GM18511 (cell line): ENCODE measurements at regions not wholly inside any gene's neighbourhood (a gene's known extent, or its start where the extent isn't known, plus 50 kb on each side); places are given as distances from the start of the nearest gene placed in this dataset.

Experiments
- ATAC-seq: cut with Tn5 transposase; IDR thresholded peaks from one replicate; pipeline ENCODE4 v1.9.1; 2021; ENCODE audit warnings: mild to moderate bottlenecking, moderate library complexity; ENCODE audit not compliant: unreplicated experiment

GRCh38 chr14:27077214-27077613 is 479.4 kb upstream of the NOVA1 start:
- ATAC-seq, result no peak

DNA sequence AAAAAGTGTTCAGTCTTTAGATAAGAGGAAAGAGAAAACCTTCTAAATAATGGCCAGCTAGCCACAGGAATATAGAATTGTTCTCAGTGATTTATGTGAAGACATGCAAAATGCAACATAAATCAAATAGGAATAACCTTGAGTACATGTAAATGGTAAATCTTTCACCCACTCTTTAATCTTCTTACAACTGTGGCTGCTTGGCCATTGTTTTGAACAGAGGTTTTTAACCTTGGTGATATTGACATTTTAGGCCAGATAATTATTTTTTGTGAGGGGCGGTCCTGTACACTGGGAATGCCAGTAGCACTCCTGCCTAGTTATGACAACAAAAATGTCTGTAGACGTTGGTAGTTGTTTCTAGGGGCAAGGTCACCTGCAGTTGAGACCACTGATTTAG is 479.9 kb upstream of the NOVA1 start:
- ATAC-seq, result no peak

DNA sequence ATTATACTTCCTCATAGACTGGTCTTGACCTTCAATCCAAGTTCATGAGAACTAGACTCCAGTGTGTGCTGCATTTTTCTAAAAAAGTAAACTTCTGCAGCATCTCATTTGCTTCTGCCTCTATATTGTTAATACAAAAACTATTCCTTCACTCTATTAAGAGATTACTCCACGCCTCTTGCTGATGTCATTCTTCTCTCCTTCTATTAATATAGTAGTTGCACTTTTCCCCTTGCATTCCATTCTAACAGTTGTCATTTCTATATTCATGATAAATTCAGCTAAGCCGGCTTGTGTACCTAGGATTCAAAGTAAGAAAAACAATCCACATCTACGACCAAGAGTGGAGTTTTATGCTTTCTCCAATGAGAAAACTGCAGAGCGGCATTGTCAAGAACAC is 480.4 kb upstream of the NOVA1 start:
- ATAC-seq, result no peak

- no peak for ATAC-seq
These were observed 481.9 kb upstream of the NOVA1 start for GRCh38 chr14:27079716-27080115.

DNA sequence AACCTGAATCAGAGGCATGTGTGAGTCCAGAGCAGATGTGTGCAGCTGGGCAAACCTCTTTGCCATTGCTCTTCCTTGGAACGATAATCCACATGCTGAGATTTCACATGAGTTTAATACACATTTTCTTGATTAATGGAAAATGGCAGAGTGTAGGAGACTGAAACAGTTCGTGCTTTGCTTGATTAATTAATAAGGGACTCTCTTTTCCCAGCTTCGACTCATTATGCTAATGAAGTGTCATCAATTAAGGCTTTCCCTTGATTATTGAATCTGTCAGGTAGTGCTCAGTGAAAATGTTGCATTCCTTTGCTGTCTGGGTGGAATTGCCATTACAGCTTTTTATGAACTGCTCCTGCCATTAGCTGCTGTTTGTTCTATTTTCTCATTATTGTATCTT is 487.7 kb upstream of the NOVA1 start:
- ATAC-seq, result no peak

GRCh38 chr14:27090716-27091115 is 492.9 kb upstream of the NOVA1 start:
- no peak for ATAC-seq

- ATAC-seq, result no peak
These were observed 494.1 kb upstream of the NOVA1 start for GRCh38 chr14:27091973-27092372.

GRCh38 chr14:27096091-27096490 is 498.3 kb upstream of the NOVA1 start:
- no peak for ATAC-seq

- ATAC-seq, result no peak
These were observed 500.6 kb upstream of the NOVA1 start for GRCh38 chr14:27098451-27098850.

GRCh38 chr14:27114180-27114579 is 516.3 kb upstream of the NOVA1 start:
- ATAC-seq, result no peak

DNA sequence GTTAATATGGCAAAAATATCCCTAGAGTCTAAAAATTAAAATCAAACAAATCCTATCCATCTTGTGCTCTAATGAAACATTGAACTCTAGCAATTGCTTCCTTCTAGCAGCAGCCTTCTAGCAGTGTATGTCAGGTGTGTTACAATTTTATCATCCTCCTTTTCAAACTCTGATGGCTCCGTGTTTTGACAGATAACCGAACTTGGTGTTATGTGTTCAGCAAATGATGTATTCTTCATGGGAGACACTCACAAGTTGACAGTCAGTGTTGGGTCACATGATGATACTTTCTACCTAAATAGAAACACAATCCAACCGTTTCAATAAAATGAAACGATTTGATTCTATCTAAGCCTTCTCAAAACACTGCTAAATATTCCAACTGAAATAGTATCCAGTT is 525.3 kb upstream of the NOVA1 start:
- no peak for ATAC-seq

GRCh38 chr14:27127838-27128237 is 530.0 kb upstream of the NOVA1 start:
- ATAC-seq, result no peak

GRCh38 chr14:27134200-27134599 is 536.4 kb upstream of the NOVA1 start:
- ATAC-seq, result no peak

- no peak for ATAC-seq
These were observed 547.3 kb upstream of the NOVA1 start for GRCh38 chr14:27145170-27145569.

- ATAC-seq, result no peak
These were observed 550.3 kb upstream of the NOVA1 start for GRCh38 chr14:27148143-27148542.

- ATAC-seq, result no peak
These were observed 566.3 kb upstream of the NOVA1 start for GRCh38 chr14:27164139-27164538.

DNA sequence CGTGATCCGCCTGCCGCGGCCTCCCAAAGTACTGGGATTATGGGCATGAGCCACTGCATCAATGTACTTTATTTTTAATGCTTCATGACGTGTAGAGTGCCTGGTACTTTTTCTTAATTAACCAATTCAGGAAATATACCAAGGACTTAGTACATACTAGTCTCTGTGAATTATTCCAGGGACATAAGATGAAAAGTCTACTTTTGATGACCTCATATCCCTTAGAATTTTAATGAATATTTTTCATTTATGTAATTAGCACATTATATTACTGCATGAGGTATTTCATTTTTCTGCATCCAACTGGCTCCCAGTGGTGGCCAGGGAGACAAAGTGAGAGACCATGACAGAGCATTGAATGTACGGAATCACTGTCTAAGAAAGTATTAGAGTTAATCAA is 577.7 kb upstream of the NOVA1 start:
- ATAC-seq, result no peak

DNA sequence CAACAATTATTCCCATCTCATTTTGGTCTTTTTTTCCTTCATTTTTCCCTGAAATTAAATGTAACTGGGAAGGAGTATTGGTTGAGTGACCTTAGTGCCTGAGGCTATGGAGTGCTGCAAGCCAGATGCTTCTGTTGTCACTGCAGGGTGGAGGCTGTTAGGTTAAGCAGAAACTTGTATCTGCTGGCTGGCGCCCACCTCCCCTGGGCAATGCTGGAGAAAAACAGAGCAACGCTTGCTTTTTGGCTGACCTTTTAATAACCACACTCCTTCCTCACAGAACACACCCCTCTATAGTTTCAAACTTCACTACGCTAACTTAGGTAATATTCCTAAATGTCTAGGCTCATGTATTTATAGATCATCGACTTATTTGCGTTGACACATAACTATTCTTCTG is 583.5 kb upstream of the NOVA1 start:
- no peak for ATAC-seq

DNA sequence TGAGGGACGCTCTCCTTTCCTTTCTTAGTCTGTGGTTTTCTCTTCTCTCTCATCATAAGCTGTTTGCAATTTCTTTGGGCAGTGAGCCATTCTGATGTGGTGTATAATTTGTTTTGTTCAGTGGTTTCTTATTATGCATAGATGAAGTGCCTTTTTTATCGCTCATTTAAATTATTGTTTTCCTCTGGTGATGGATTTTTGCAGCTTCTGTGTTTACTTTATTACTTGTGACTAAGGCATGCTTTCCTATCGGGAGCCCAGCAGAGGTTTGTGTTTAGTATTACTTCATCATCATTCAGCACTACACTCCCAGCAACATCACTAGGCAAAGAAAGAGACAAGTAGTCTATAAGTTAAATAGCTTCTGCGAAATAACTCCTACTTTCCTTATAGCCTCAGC is 586.6 kb upstream of the NOVA1 start:
- ATAC-seq, result no peak

DNA sequence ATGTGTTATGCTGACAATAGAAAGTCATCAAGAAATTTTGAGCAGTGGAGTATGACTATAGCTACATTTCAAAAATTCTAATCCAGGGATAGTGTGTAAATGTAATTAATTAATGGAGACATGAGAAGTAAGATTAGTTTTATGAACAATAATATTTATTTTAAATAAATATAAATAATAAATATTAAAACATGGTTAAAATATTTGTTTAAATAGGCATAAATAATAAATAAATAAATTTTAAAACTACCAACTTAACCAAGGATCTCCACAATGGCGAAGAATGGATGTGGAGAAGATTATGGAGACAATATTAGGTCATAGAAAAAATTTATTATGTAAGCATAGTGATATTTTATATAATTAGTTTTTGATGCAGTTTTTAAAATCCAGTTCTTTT is 588.2 kb upstream of the NOVA1 start:
- no peak for ATAC-seq

GRCh38 chr14:27187136-27187535 is 589.3 kb upstream of the NOVA1 start:
- no peak for ATAC-seq

GRCh38 chr14:27190296-27190695 is 592.5 kb upstream of the NOVA1 start:
- ATAC-seq, result no peak

GRCh38 chr14:27199272-27199671 is 601.4 kb upstream of the NOVA1 start:
- no peak for ATAC-seq

DNA sequence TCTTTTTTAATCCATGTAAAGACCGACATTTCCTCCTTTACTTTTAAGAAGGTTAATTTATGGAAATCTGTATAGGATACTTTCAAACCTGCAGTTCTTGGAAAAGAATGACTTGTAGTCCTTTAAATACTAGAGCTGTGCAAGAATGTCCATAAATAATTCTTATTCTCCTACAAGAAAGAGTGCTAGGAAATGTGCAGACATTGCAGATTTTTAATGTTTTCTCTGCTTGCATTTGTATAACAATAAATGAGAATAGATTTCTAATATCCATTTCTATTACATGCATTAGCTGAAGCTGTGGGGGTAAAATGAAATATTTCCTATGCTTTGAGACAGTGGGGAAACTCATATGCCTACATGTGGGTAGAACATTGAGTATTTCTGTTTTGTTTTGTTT is 607.2 kb upstream of the NOVA1 start:
- ATAC-seq, result no peak
